ENCODE measurements at regions not wholly inside any gene's neighbourhood (a gene's known extent, or its start where the extent isn't known, plus 50 kb on each side); places are given as distances from the start of the nearest gene placed in this dataset.

- DNase-seq (ENCODE audit: low spot score) = no peak
Observed at GRCh38 chr13:83215627-83216026, 666.6 kb downstream of the SLITRK1 start.

GRCh38 chr13:83214452-83214851, 667.8 kb downstream of the SLITRK1 start:
- no peak for DNase-seq (ENCODE audit: low spot score)

- DNase-seq (ENCODE audit: low spot score) = no peak
Observed at GRCh38 chr13:83211301-83211700, 671.0 kb downstream of the SLITRK1 start.

- no peak for DNase-seq (ENCODE audit: low spot score)
Observed at GRCh38 chr13:83204886-83205285, 677.4 kb downstream of the SLITRK1 start.

GRCh38 chr13:83201506-83201905, 680.8 kb downstream of the SLITRK1 start:
- DNase-seq (ENCODE audit: low spot score) = no peak

- no peak for DNase-seq (ENCODE audit: low spot score)
Observed at GRCh38 chr13:83197316-83197715, 685.0 kb downstream of the SLITRK1 start.

- no peak for DNase-seq (ENCODE audit: low spot score)
Observed at GRCh38 chr13:83190020-83190419, 692.3 kb downstream of the SLITRK1 start.

- DNase-seq (ENCODE audit: low spot score) = no peak
Observed at GRCh38 chr13:83184819-83185218, 697.5 kb downstream of the SLITRK1 start.

- no peak for DNase-seq (ENCODE audit: low spot score)
Observed at GRCh38 chr13:83184150-83184475, 698.2 kb downstream of the SLITRK1 start.

- DNase-seq (ENCODE audit: low spot score) = no peak
Observed at GRCh38 chr13:83183439-83184149, 698.7 kb downstream of the SLITRK1 start.

- DNase-seq (ENCODE audit: low spot score) = no peak
Observed at GRCh38 chr13:83182845-83183244, 699.4 kb downstream of the SLITRK1 start.

GRCh38 chr13:83178008-83178407, 704.3 kb downstream of the SLITRK1 start:
- no peak for DNase-seq (ENCODE audit: low spot score)

GRCh38 chr13:83168590-83168989, 713.7 kb downstream of the SLITRK1 start:
- no peak for DNase-seq (ENCODE audit: low spot score)

- no peak for DNase-seq (ENCODE audit: low spot score)
Observed at GRCh38 chr13:83167203-83167602, 715.1 kb downstream of the SLITRK1 start.

GRCh38 chr13:83166550-83166949, 715.7 kb downstream of the SLITRK1 start:
- DNase-seq (ENCODE audit: low spot score) = no peak

- no peak for DNase-seq (ENCODE audit: low spot score)
Observed at GRCh38 chr13:83162493-83162892, 719.8 kb downstream of the SLITRK1 start.

- no peak for DNase-seq (ENCODE audit: low spot score)
Observed at GRCh38 chr13:83153848-83154247, 728.4 kb downstream of the SLITRK1 start.

GRCh38 chr13:83151308-83151660, 731.0 kb downstream of the SLITRK1 start:
- no peak for DNase-seq (ENCODE audit: low spot score)

- DNase-seq (ENCODE audit: low spot score) = no peak
Observed at GRCh38 chr13:83150616-83151307, 731.5 kb downstream of the SLITRK1 start.

- no peak for DNase-seq (ENCODE audit: low spot score)
Observed at GRCh38 chr13:83136660-83137059, 745.6 kb downstream of the SLITRK1 start.

- DNase-seq (ENCODE audit: low spot score) = no peak
Observed at GRCh38 chr13:83125791-83126190, 756.5 kb downstream of the SLITRK1 start.

GRCh38 chr13:83121896-83122295, 760.4 kb downstream of the SLITRK1 start:
- no peak for DNase-seq (ENCODE audit: low spot score)

- DNase-seq (ENCODE audit: low spot score) = no peak
Observed at GRCh38 chr13:83117046-83117445, 765.2 kb downstream of the SLITRK1 start.
